ENCODE measurements at regions not wholly inside any gene's neighbourhood (a gene's known extent, or its start where the extent isn't known, plus 50 kb on each side); places are given as distances from the start of the nearest gene placed in this dataset.
"Not testable (repeated sequence)": the region's sequence is repeated elsewhere in the genome, so short reads cannot be mapped to it uniquely, and the experiment has no call there.

- DNase-seq (ENCODE audit: low spot score), result peak; percentile 24
- Histone ChIP-seq H4K20me1 (ENCODE audit: insufficient read depth, low read length) (no peaks in the 10 kb centered on the region), H3K79me2 (ENCODE audit: insufficient read depth, low read depth, low read length) (no peaks in the 10 kb centered on the region), H3K36me3 (ENCODE audit: insufficient read depth, low read length) (no peaks in the 10 kb centered on the region), H3K9me3 (ENCODE audit: low read length) (0 out of 2 replicates have a peak, but pooled peaks cover 8% of the 10 kb centered on the region), H2AFZ (ENCODE audit: low read length) (peak overlapping the region; percentile 72), H3K9me2 (ENCODE audit: insufficient read depth, low read length) (no peaks in the 10 kb centered on the region), H3K4me1 (ENCODE audit: insufficient read depth, low read length, poor library complexity, severe bottlenecking) (peaks cover 8% of the 10 kb centered on the region), H3K27ac (ENCODE audit: low read depth, low read length, poor library complexity, severe bottlenecking) (no peak overlapping the region), H3K4me2 (ENCODE audit: low read length) (no peak overlapping the region), H3K4me3 (ENCODE audit: low read depth, low read length, poor library complexity, severe bottlenecking) (no peak overlapping the region)
- no TSS peak for BruUV-seq (replicated peaks)
- CTCF ChIA-PET (ENCODE audit: unreplicated experiment), result no interaction called here
- POLR2A ChIA-PET, result interaction anchor here (0.7 to 1.2 kb wide), 3 partner anchors 14 to 887 kb away, joined by 3 read pairs; no protein-coding TSS in a partner anchor
- TF ChIP-seq EZH2phosphoT487 (IDR thresholded peaks at IDR 0.05; ENCODE audit: borderline replicate concordance, low read depth, low read length), result no peak
- TF ChIP-seq CTCF (conservative IDR thresholded peaks at IDR 0.05; ENCODE audit: low read length), result no peak
- intact Hi-C loops (cut with micrococcal nuclease; ENCODE audit: unreplicated experiment), result loop anchor here (5.0 kb wide), 1 partner anchor 46 kb away; no protein-coding TSS in a partner anchor
These were observed 118.2 kb downstream of the FAR1 start for GRCh38 chr11:13786688-13787087.

- POLR2A ChIA-PET, result interaction anchor here (1.0 kb wide), 1 partner anchor 21 kb away, joined by 3 read pairs; no protein-coding TSS in a partner anchor
- intact Hi-C loops (cut with micrococcal nuclease; ENCODE audit: unreplicated experiment), result not testable (repeated sequence)
These were observed 129.1 kb downstream of the FAR1 start for GRCh38 chr11:13797616-13798015.

GRCh38 chr11:13800901-13801300 lies 132.4 kb downstream of the FAR1 start:
- H3K4me2 ChIP-seq (ENCODE audit: low read length), result no peak overlapping the region
- BruUV-seq (replicated peaks), result no TSS peak
- peaks cover 11% of the 10 kb centered on the region; the same call in 1 of the 2 replicates for H3K9me3 ChIP-seq (ENCODE audit: low read length)
- no peaks in the 10 kb centered on the region for H3K4me1 ChIP-seq (ENCODE audit: insufficient read depth, low read length, poor library complexity, severe bottlenecking)
- H2AFZ ChIP-seq (ENCODE audit: low read length), result no peak overlapping the region
- ChIA-PET CTCF (ENCODE audit: unreplicated experiment) (no interaction called here), POLR2A (no interaction called here)
- no peak overlapping the region for H3K27ac ChIP-seq (ENCODE audit: low read depth, low read length, poor library complexity, severe bottlenecking)
- H4K20me1 ChIP-seq (ENCODE audit: insufficient read depth, low read length), result no peaks in the 10 kb centered on the region
- DNase-seq (ENCODE audit: low spot score), result no peak
- intact Hi-C loops (cut with micrococcal nuclease; ENCODE audit: unreplicated experiment), result no loop called here
- H3K79me2 ChIP-seq (ENCODE audit: insufficient read depth, low read depth, low read length), result no peaks in the 10 kb centered on the region
- no peak for TF ChIP-seq EZH2phosphoT487 (IDR thresholded peaks at IDR 0.05; ENCODE audit: borderline replicate concordance, low read depth, low read length)
- TF ChIP-seq CTCF (conservative IDR thresholded peaks at IDR 0.05; ENCODE audit: low read length), result no peak
- no peaks in the 10 kb centered on the region; the same call in 1 of the 2 replicates for H3K36me3 ChIP-seq (ENCODE audit: insufficient read depth, low read length)
- H3K4me3 ChIP-seq (ENCODE audit: low read depth, low read length, poor library complexity, severe bottlenecking), result no peak overlapping the region
- no peaks in the 10 kb centered on the region for H3K9me2 ChIP-seq (ENCODE audit: insufficient read depth, low read length)

More at GRCh38 chr11:13797616-13798015, 129.1 kb downstream of the FAR1 start:
- H3K4me1 ChIP-seq (ENCODE audit: insufficient read depth, low read length, poor library complexity, severe bottlenecking); CTCF ChIA-PET (ENCODE audit: unreplicated experiment); BruUV-seq (replicated peaks); H3K79me2 ChIP-seq (ENCODE audit: insufficient read depth, low read depth, low read length); DNase-seq (ENCODE audit: low spot score); H3K9me2 ChIP-seq (ENCODE audit: insufficient read depth, low read length); H4K20me1 ChIP-seq (ENCODE audit: insufficient read depth, low read length); H3K27ac ChIP-seq (ENCODE audit: low read depth, low read length, poor library complexity, severe bottlenecking); H3K36me3 ChIP-seq (ENCODE audit: insufficient read depth, low read length); H3K4me2 ChIP-seq (ENCODE audit: low read length); H2AFZ ChIP-seq (ENCODE audit: low read length); H3K4me3 ChIP-seq (ENCODE audit: low read depth, low read length, poor library complexity, severe bottlenecking): not testable (repeated sequence)
- H3K9me3 ChIP-seq (ENCODE audit: low read length), result peaks cover 11% of the 10 kb centered on the region; the same call in 1 of the 2 replicates
